GM21576 (cell line): ENCODE measurements at regions not wholly inside any gene's neighbourhood (a gene's known extent, or its start where the extent isn't known, plus 50 kb on each side); places are given as distances from the start of the nearest gene placed in this dataset.

ENCODE experiments used
- ATAC-seq: cut with Tn5 transposase; IDR thresholded peaks from one replicate; pipeline ENCODE4 v1.9.1; 2021; ENCODE audit warnings: mild to moderate bottlenecking, moderate library complexity; ENCODE audit not compliant: unreplicated experiment

DNA sequence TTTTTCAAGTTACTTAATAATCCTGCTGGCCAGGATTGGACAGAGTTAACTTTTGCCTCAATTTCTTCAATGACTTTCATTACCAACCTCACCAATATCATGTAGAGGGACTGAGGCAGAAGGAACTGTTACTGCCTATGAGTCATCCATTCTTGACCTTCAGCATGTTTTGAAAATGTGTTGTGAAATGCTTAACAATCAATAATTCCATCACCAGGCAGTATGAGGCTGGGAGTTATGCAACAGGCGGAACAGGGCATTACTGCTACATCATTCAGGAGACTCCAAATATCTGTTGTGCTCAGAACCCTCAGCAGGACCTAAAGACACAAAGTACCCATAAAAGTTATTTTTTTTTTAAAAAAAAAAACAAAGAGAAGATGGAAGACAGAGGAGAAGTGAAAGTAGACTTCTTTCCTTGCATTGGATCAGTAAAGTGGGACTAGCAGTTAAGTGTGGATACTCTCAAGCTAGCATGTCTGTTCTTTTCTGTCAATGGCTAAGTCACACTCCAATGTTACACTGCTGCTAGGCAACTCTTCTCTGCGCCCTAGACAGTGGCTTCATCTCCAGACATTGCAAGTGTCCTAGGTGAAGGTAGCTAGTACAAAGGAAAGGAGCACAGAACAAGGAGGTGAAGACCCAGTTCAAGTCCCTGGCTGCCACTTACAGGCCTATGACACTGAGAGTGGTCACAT is 184.9 kb upstream of the LPP start:
- ATAC-seq, result no peak

- no peak for ATAC-seq
Observed at GRCh38 chr3:187969581-187969950, 184.4 kb upstream of the LPP start.

- no peak for ATAC-seq
Observed at GRCh38 chr3:187970106-187970505, 183.9 kb upstream of the LPP start.

- no peak for ATAC-seq
Observed at GRCh38 chr3:187971629-187972028, 182.3 kb upstream of the LPP start.

DNA sequence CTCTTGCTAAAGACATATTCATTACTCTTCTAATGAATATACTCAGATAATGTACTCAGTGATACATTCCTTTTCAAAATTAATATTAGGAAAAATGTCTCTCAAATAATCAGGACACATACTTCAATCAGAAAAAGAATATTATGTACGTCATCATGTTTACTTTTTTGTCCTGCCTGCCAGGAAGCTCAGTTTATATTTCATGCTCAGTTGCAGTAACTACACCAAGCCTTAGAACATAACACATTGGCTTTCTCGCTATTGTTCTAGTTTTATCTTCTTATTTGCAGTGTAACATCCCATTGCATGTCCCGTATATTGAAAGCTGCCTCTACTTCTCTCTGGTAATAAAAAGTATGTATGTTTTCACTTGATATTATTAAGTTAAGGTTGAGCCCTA is 181.5 kb upstream of the LPP start:
- no peak for ATAC-seq

- no peak for ATAC-seq
Observed at GRCh38 chr3:187973977-187974870, 179.7 kb upstream of the LPP start.

DNA sequence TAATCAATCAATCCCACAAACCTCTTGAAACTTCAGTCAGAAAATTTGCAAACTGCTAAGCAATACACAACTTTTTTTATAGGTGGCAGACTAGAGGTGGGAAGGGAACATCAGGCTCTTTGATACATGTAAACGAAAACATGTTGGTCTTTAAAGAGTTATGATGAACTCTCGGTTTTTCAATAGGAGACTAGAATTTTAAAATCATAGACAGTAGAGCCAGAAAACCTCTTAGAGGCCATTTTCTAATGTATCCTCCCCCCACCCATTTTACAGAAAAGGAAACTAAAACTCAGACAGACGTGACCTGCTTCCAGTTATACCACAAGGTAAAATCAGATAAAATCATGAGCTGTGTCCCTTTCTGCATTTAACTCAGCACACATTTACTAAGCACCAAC is 179.1 kb upstream of the LPP start:
- ATAC-seq, result no peak

DNA sequence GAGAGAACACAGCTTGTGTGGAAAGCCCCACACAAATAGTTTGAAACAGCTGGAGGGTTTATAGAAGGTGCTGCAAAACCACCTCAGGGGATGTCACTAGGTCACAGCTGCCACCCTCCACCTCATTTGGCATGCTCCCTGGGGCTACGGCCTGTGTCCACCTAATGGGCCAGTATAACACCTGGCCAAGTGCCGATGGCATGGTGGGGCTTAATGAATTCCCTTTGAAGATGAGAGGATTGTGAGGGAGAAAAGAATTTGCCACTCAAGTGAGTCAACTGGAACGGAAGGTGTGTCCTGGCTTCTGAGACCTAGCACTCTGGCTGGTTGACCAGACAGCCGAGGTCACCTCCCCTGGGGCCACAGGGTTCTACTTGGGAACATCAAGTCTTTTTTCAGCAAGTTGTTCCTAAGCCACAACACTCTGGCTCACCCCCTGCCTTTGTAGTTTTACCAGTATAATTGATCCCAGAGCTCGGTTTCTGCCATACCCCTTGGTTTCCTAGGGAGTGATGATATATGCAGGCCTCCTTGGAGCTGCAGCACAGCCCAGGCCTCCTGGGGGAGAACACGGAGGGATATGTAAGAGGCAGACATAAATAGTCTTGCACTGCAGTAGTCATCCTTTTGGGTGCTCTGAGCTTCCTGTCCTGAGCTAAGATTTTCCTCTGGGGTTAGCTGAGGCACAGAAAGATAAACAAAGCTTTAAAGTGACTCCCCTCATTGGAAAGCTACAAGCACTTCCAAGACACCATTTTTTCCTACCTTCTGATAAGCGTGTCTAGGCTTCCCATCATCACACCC is 178.2 kb upstream of the LPP start:
- ATAC-seq, result no peak

DNA sequence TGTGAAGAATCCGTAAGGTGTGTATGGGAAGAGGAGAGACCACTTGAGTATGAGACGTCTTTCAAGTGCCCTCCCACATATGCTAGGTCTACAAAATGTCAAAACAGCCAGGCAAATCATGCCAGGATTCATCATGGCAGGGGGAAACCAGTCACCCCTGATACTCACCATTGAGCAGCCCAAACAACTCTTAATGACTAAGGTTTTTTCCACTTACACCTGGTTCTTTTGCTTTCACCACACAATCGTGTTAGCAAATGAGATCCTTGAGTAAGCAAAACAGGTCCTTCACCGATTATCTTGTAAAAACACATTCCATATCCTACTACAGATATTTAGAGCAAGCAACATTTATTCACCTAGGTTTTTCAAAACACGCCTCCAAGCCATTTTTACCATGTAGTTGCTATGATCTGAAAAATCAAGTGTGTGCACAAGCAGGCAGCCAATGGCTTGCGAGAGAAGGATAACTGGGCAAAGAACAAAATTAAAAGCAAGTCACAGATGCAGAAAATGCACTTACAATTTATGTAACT is 177.5 kb upstream of the LPP start:
- ATAC-seq, result no peak

DNA sequence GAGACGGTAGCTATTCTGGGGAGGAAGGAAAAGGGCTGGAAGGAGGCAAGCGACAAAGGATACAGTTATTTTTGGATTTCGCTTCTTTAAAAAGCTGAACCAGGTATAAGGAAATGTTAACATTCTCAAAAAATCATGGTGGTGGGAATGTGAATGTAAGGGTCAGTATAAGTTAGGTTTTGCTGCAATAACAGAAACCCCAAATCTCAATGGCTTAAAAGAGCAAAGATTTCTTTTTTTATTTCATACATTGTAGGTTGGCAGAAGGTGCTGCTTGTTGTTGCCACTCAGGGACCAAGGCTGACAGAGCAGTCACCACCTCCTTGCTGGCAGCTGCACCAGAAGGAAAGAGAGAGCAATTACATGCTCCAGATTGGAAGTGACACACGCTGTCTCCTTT is 176.3 kb upstream of the LPP start:
- ATAC-seq, result no peak

DNA sequence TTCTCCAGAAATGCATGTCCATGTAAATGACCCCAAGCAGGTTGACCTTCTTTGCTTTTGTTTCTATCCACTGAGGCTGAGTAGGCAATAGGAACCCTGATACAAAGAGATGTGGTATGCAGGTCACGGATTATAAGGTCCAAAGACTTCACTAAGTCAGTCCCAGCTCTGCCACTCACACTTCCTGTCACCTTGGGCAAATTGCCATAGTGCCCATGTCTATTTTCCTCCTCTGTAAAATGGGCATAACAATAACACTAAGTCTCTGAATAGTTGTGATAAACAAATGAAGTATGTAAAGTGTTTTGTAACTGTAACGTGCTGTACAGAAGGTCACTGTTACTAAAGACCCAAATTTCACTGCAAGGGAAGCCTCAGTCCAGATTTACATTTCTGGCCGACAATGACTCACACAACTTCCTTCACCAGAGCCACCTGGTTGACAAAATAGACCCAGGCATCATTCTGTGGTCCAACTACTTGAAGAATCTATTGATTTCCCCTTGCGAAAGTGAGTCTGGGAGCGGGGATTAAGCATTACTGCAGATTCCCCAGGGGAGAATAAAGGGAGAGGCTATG is 175.4 kb upstream of the LPP start:
- ATAC-seq, result no peak

GRCh38 chr3:187979564-187979963 is 174.4 kb upstream of the LPP start:
- ATAC-seq, result no peak

- no peak for ATAC-seq
Observed at GRCh38 chr3:187980861-187981260, 173.1 kb upstream of the LPP start.

GRCh38 chr3:187982142-187982541 is 171.8 kb upstream of the LPP start:
- no peak for ATAC-seq

GRCh38 chr3:187983484-187984124 is 170.4 kb upstream of the LPP start:
- ATAC-seq, result no peak

DNA sequence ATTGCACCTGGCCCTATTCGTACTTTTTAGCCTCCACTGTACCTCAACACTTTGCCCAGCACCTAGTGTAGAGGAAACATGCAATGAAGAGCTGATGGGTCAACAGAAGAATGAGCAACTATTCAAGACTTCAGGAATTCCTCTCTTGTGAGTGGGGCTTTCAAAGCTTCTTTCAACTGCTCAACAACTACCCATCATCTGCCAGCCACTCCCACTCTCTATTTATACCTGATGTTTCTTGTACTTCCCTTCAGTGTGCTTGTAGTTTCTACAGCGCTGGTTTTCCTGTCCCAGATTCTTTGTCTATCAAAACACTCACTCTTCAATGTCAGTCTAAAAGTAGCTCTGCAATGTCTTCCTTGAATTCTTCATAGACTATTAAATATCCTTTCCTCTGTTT is 168.3 kb upstream of the LPP start:
- no peak for ATAC-seq

GRCh38 chr3:187986514-187986934 is 167.4 kb upstream of the LPP start:
- no peak for ATAC-seq

DNA sequence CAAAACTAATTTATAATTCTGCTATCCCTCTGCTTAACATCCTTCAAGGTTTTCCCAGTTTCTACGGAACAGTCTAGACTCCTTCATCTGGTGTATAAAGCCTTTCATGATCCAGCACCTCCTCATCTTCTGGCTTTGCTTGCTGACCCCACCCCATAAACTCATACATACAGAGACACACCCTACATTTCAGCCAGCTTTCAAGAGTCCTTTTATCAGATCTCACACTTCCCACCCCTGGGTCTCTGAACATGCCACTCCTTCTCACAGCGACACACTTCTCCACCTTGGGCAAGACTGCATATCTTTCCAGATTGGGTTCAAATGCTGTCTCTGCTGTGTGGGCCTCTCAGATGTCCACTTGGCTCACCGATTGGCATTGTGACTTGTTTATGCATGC is 166.8 kb upstream of the LPP start:
- no peak for ATAC-seq

GRCh38 chr3:187987924-187988323 is 166.0 kb upstream of the LPP start:
- no peak for ATAC-seq

GRCh38 chr3:187989575-187990153 is 164.3 kb upstream of the LPP start:
- no peak for ATAC-seq
